ENCODE measurements at regions not wholly inside any gene's neighbourhood (a gene's known extent, or its start where the extent isn't known, plus 50 kb on each side); places are given as distances from the start of the nearest gene placed in this dataset.
"Not testable (repeated sequence)": the region's sequence is repeated elsewhere in the genome, so short reads cannot be mapped to it uniquely, and the experiment has no call there.

GRCh38 chr16:35102780-35103403, 1643.5 kb downstream of the TP53TG3F start:
- FAIRE-seq: no peak
- no peak for DNase-seq (ENCODE audit: low spot score)

- not testable (repeated sequence) for DNase-seq (ENCODE audit: low spot score); FAIRE-seq
These were observed 1652.4 kb downstream of the TP53TG3F start for GRCh38 chr16:35111772-35112171.

DNA sequence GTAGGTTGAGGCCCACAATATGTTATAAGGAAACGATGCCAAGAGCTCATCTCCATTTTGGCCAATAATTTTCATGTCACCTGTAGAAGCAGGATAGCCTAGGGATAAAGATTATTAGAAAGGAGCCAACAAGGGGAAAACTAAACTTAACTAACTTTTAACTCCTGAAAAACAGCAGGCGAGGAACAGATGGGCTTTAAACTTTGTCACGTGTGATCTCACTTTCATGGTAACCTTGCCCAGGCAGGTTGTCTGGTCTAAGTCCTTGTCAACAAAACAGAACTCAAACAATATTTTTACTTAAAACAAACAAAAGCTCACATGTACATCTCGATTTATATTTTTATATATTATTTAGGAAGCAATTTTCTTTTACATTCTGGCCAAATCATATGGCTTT, 1672.0 kb downstream of the TP53TG3F start:
- DNase-seq (ENCODE audit: low spot score) (no peak), FAIRE-seq (no peak)

DNA sequence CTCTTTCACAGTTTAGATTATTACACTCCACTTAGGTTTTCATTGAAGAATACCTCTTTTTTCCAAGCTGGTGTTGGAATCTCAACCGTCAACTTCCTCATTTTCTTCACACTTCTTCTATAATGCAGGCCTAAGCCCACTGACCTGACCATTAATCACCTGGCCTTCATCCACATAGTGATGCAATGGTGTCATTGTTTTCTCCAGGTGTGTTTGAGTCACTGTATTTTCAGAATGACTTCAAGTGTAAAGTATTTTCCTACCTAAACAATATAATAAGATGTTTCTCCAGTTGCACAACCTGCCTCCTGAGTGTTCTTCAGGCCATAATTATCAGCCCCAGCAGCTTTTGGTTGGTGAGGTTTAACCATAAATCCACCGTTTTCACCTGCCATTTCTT, 1675.1 kb downstream of the TP53TG3F start:
- FAIRE-seq: no peak
- DNase-seq (ENCODE audit: low spot score): no peak

- DNase-seq (ENCODE audit: low spot score): no peak
- no peak for FAIRE-seq
These were observed 1681.0 kb downstream of the TP53TG3F start for GRCh38 chr16:35140293-35140986.

GRCh38 chr16:35141303-35141702, 1681.9 kb downstream of the TP53TG3F start:
- DNase-seq (ENCODE audit: low spot score) (no peak), FAIRE-seq (no peak)

GRCh38 chr16:35142147-35142808, 1682.9 kb downstream of the TP53TG3F start:
- FAIRE-seq: no peak
- DNase-seq (ENCODE audit: low spot score): no peak

DNA sequence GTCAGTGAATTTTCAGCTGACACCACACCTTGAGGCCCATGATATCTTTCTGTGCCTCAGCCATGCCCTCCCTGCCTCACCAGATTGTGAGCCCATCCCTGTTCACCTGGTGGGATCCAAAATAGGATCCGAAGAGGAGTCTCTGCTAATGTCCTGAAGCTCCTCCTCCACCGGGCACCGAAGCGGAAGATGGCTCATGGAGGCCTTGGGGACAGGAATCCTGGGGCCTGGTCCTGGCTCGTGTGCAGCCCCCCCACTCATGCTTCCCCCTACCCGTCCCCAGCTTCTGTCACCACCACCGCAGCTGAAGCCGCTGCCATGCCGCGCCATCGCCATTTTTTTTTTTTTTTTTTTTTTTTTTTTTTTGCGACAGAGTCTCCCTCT, 1683.4 kb downstream of the TP53TG3F start:
- DNase-seq (ENCODE audit: low spot score) (no peak), FAIRE-seq (no peak)

GRCh38 chr16:35144212-35144932, 1685.0 kb downstream of the TP53TG3F start:
- FAIRE-seq (no peak), DNase-seq (ENCODE audit: low spot score) (no peak)

GRCh38 chr16:35146031-35146710, 1686.8 kb downstream of the TP53TG3F start:
- FAIRE-seq: no peak
- DNase-seq (ENCODE audit: low spot score): no peak

DNA sequence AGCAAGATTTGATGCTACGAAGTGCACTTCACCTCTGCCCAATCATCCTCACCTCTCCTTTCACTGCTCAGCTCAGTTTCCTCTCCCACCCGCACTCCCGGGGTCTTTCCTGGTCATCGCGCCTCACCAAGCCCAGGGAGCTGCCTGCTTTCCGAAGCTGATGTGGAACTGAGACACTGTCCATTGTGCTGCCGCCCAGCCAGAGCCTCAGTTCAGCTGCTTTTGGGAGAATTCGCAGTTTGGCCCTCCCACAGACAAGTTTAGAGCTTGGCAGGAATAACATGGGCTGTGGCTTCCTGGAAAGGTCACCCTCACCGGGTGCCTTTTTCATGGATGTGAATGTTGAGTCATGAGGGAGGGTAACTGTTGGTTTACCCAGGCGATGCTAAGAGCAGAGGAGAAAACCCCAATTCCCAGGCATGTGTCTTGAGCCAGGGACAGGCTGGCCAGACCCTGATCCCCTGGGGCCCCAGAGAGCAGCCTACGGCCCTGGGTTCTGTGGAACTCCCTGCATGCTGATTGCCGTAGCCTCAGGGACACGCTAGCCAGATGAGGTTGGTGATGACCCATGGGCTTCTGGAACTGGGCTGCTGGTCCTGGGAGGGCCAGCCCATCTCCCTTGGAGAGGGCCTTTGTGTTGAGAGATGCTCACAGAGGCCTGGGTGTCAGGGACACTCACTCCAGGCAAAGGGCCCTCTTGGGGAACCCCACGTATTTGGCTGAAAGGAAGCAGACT, 1687.5 kb downstream of the TP53TG3F start:
- FAIRE-seq: no peak
- DNase-seq (ENCODE audit: low spot score): no peak

GRCh38 chr16:35147556-35148504, 1688.4 kb downstream of the TP53TG3F start:
- DNase-seq (ENCODE audit: low spot score) (no peak), FAIRE-seq (no peak)

DNA sequence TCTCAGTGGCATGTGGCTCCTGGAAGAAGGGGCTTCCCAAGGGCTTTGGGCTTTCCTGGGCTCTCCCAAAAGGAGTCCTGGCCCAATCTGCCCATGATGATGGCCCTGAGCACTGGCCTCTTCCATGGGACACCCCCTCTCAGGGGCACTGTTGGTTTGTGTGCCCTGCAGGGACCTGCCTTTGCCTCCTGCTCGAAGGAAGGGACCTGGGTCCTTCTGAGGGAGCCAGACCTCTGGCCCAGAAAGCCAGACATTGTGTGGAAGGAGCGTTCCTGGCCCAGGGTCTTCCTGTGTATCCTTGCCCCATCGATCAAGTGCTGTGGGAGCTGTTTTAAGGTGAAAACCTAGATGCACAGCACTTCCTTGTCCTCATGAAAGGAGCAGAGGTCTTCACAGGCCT, 1689.3 kb downstream of the TP53TG3F start:
- FAIRE-seq (no peak), DNase-seq (ENCODE audit: low spot score) (no peak)

DNA sequence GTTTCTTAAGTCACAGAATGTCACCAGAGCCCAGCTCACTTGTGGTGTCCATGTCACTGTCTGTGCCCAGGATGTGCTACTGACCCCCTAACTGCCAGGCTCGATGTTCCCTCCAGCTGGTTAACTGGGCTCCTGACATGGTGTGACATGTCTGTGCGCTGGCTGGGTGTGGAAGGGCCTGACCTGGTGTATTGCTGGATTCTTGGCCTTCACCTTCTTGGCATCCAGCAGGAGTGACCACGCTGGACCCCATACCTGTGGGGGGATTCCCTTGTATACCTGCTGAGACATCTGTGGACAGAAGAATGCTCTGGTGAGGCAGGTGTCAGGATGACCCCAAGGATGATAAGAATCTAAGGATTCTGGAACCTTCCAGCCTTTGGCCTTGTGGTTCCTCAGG, 1690.1 kb downstream of the TP53TG3F start:
- DNase-seq (ENCODE audit: low spot score): no peak
- FAIRE-seq: no peak

DNA sequence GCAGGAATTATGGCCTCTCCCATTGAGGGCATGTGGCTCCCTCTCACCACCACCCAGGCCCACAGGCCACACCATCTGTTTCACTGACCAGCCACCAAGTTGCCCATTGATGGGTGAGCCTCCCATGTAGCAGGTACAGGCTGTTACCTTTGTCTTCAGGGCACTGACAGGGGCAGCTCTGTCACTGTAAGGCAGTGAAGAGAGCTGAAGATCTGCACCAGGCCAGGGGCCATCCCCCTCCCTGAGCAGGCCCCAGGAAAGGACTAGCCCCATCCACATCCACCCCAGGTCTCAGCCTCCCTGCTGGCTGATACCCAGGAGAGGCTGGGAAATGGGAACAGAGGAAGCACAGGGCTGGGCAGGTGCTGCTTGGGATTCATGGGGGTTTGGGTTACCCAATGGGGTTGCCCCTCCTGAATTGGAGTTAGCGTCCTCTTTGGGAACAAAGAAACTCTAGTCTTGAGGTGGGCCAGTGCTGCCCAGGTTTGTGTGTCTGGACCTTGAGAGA, 1691.4 kb downstream of the TP53TG3F start:
- FAIRE-seq (no peak), DNase-seq (ENCODE audit: low spot score) (no peak)

DNA sequence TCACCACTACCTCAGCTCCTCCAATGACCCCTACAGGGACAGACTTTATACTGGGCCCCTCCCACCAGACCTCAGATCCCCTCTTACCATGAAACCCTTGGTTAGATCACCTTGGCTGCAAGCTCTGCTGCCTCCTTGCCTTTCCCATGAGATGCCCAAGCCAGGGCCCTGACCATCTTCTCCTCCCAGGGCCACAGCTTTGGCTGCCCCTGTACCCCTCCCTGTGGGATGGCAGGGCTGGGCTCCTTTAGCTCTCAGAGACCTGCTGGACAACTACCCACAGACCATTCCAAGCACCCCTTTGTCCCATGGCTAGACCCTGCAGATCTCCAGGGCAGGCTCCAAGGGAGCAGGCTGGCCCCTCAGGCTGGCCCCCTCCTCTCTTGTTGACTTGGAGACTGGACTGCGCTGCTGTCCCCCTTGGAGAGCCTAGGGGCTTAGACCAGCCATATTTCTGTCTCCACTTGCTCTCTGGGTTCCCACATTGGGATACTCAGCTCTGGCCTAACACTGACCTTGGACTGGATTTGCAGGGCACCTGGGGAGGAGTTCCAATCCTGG, 1692.7 kb downstream of the TP53TG3F start:
- DNase-seq (ENCODE audit: low spot score): no peak
- no peak for FAIRE-seq

DNA sequence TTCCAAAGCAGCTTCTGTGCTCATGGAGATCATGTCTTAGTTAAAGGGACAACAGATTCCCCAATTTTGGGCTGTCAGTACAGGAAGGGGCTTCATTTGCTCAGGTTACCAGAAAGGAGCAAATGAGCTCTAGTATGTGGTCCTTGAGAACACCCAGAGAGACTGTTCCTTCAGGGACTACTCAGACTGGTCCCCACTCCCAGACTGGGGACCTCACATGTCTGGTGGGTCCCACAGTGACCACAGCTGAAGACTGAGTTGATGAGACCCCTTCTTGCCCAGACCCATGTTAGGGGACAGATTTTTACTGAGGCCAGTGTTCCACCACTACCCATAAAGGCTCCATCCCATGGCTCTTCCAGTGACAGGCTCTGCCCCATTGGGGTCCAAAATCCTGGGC, 1695.2 kb downstream of the TP53TG3F start:
- FAIRE-seq (no peak), DNase-seq (ENCODE audit: low spot score) (no peak)

DNA sequence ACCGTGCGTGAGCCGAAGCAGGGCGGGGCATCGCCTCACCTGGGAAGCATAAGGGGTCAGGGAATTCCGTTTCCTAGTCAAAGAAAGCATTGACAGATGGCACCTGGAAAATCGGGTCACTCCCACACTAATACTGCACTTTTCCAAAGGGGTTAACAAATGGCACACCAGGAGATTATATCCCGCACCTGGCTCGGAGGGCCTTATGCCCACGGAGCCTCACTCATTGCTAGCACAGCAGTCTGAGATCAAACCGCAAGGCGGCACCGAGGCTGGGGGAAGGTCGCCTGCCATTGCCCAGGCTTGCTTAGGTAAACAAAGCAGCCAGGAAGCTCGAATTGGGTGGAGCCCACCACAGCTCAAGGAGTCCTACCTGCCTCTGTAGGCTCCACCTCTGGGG, 1698.1 kb downstream of the TP53TG3F start:
- DNase-seq (ENCODE audit: low spot score): not testable (repeated sequence)

DNA sequence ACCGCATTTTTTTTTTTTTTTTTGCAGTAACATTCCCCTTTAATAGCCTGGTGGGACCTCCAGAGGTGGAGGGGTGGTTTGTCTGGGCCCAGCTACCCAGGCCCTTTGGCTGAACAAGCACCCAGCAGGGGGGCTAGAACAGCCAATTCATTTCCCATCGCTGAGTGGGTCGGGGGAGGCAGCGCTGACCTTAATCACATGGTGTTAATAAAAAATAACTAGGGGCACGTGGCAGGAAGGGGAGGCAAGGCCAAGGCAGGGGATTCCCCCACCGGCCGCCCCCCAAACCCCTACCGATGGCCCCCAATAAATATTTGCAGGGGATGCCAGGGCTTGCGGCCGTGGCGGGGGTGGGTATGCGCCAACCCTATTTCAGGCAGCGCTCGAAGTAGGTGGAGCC, 1709.9 kb downstream of the TP53TG3F start:
- FAIRE-seq; DNase-seq (ENCODE audit: low spot score): not testable (repeated sequence)

More for the DNA sequence above, 1698.1 kb downstream of the TP53TG3F start:
- FAIRE-seq: not testable (repeated sequence)

All from RCC 7860 (cell line).